HG03457 (cell line): ENCODE measurements at regions not wholly inside any gene's neighbourhood (a gene's known extent, or its start where the extent isn't known, plus 50 kb on each side); places are given as distances from the start of the nearest gene placed in this dataset.

Experiments used
- ATAC-seq: cut with Tn5 transposase; IDR thresholded peaks from one replicate; pipeline ENCODE4 v1.9.1; 2021; ENCODE audit warnings: moderate number of reproducible peaks; ENCODE audit not compliant: unreplicated experiment

GRCh38 chr15:70158309-70159000, 60.7 kb upstream of the TLE3 start:
- no peak for ATAC-seq

GRCh38 chr15:70156671-70157271, 59.1 kb upstream of the TLE3 start:
- ATAC-seq, result no peak

GRCh38 chr15:70154718-70155347, 57.1 kb upstream of the TLE3 start:
- no peak for ATAC-seq

DNA sequence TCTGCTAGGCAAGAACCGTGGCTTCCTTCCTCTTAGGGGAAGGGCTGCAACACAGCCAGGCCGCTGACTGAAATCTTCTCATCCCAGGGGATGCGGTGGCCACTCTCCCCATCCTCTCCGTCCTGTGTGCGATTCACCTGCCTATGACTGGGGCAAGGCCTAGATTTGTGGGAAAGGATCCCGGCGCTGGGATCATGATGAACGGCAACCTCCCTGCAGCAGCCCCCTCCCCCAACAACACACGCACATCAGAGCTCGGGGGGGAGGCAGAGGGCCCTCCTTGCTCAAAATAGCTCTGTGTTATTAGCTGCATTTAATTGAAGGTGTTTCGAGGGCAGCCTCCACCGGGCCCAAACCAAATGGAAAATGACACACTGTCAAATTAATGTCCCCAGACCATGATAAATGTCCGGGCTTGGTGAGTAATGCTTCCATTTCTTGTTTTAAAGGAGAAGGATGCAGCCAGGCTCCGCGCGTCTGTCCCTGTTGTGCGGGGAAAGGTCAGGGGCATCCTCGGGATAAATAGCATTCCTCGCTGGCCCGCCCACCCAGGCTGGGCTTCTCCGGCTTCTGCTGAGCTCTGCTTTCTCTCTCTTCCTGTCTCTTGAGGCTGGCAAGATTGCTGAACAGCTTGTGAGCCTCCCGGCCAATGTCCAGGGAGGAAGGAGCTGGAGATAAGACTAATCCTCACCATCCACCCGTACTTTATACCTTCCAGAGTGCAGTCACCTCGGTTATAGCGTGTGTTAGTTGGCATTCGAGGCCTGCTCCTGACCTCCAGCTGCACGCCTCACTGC, 56.4 kb upstream of the TLE3 start:
- ATAC-seq, result no peak

GRCh38 chr15:70152070-70152480, 54.4 kb upstream of the TLE3 start:
- ATAC-seq, result no peak

- no peak for ATAC-seq
Observed at GRCh38 chr15:70151462-70151861, 53.7 kb upstream of the TLE3 start.

DNA sequence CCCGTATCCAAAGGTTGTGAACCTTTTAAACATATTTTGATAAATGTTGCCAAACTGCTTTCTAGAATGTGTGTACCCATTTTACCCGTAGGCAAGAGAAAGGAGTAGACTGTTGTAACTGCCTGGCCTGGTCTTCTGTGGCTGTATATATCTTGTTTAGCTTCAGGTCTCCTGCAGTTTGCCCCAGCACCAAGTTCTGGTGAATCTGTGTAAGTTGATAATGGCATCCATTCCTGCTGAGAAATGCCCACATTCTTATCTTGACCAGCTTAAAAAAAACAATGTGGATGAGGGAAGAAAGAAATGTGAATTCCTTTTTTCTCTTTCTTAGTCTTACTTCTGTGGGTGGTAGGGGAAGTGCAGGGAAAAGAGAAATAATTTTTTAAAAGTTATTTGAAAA, 53.3 kb upstream of the TLE3 start:
- ATAC-seq, result no peak

DNA sequence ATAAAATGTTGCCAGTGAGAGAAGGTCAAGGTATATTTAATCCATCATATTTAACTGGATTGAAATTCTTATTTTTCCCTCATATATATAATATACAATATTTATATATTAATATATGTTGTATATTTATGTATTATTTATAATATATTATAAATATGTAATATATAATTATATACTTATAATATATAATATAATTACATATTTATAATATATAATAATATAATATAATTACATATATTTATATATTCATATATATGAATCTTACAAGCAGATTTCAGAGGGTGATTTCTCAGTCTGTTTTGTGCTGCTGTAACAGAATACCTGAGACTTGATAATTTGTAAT, 52.7 kb upstream of the TLE3 start:
- no peak for ATAC-seq

GRCh38 chr15:70149667-70150404, 52.1 kb upstream of the TLE3 start:
- ATAC-seq, result no peak

DNA sequence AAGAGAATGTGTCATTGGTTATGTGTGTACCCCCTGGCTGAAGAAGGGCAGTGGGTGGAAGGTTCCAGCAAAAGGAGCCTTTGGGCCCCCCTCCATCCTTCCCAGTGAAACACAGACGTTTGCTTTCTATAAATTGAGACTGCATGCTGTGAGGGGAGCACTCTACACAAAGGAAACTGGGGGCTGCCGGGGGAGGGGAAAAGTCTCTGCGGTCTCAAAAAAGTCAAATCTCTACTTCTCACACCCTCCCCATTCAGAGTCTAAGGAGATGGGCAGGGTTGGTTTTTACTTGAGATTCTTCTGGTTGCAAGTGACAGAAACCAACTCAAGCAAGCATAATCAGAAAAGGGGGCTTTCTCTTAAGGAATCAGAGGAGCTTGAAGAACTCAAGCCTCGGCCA, 50.1 kb upstream of the TLE3 start:
- ATAC-seq, result no peak
